ENCODE measurements at regions not wholly inside any gene's neighbourhood (a gene's known extent, or its start where the extent isn't known, plus 50 kb on each side); places are given as distances from the start of the nearest gene placed in this dataset.

DNA sequence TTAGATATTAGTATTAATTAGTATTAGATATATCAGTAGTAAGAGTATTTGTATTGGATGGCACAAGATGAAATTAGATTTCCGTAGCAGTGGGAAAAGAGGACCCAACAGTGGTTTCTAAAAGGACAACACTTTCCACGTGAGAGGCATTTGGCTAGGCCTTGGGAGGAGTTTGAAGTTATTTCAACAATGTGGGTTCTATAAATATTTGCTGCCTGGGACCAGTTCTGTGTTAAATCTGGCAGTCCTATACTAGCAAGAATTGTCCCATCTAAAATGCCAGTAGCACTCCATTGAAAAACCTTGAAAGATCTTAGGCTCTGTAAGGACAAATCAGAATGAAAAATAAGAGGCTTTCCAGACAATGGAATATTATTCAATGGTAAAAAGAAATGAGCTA is 347.1 kb upstream of the DNAJC19 start:
- TF ChIP-seq EZH2phosphoT487 (IDR thresholded peaks at IDR 0.05; ENCODE audit: insufficient read depth, low read depth): no peak
- no peak for TF ChIP-seq EZH2 (IDR thresholded peaks at IDR 0.05; ENCODE audit: insufficient read depth, poor library complexity, severe bottlenecking)
- no peaks in the 10 kb centered on the region for H3F3A ChIP-seq (ENCODE audit: insufficient read depth)
- no peak overlapping the region for H3K9ac ChIP-seq
- no peaks in the 10 kb centered on the region for H3K4me1 ChIP-seq (ENCODE audit: insufficient read depth)
- no peaks in the 10 kb centered on the region for H3K79me2 ChIP-seq (ENCODE audit: insufficient read depth)
- 20 to 29% methylated on average over 2 of the region's 2 CpGs for WGBS, 2 experiments (ENCODE audit: low coverage in 1 of 2, low lambda C conversion rate in 2 of 2, missing lambda C conversion rate in 2 of 2)
- H3K27me3 ChIP-seq (replicated peaks; ENCODE audit: insufficient read depth): no peaks in the 10 kb centered on the region
- H4K20me1 ChIP-seq (ENCODE audit: insufficient read depth): no peaks in the 10 kb centered on the region
- H3K4me3 ChIP-seq: no peak overlapping the region
- no peak overlapping the region for H2AFZ ChIP-seq
- no peak overlapping the region for H3K27ac ChIP-seq
- no peak for DNase-seq
- no peaks in the 10 kb centered on the region for H3K36me3 ChIP-seq (ENCODE audit: low read depth)
- H3K9me2 ChIP-seq (ENCODE audit: insufficient read depth): no peaks in the 10 kb centered on the region
- H3K9me3 ChIP-seq (ENCODE audit: low read depth): no peaks in the 10 kb centered on the region
- in situ Hi-C loops (cut with MboI): no loop called here
- no peak overlapping the region for H3K4me2 ChIP-seq (ENCODE audit: unreplicated experiment)

- Histone ChIP-seq H3K36me3 (ENCODE audit: low read depth) (no peaks in the 10 kb centered on the region), H3K9me3 (ENCODE audit: low read depth) (no peaks in the 10 kb centered on the region), H3K79me2 (ENCODE audit: insufficient read depth) (no peaks in the 10 kb centered on the region), H3K4me2 (ENCODE audit: unreplicated experiment) (no peak overlapping the region), H3K9me2 (ENCODE audit: insufficient read depth) (no peaks in the 10 kb centered on the region), H4K20me1 (ENCODE audit: insufficient read depth) (no peaks in the 10 kb centered on the region), H3K9ac (no peak overlapping the region), H2AFZ (no peak overlapping the region), H3F3A (ENCODE audit: insufficient read depth) (no peaks in the 10 kb centered on the region), H3K4me3 (no peak overlapping the region), H3K27me3 (replicated peaks; ENCODE audit: insufficient read depth) (no peaks in the 10 kb centered on the region), H3K27ac (no peak overlapping the region), H3K4me1 (ENCODE audit: insufficient read depth) (no peaks in the 10 kb centered on the region)
- no peak for TF ChIP-seq EZH2 (IDR thresholded peaks at IDR 0.05; ENCODE audit: insufficient read depth, poor library complexity, severe bottlenecking)
- no peak for TF ChIP-seq EZH2phosphoT487 (IDR thresholded peaks at IDR 0.05; ENCODE audit: insufficient read depth, low read depth)
- no peak for DNase-seq
- in situ Hi-C loops (cut with MboI): no loop called here
These were observed 343.9 kb upstream of the DNAJC19 start for GRCh38 chr3:181333394-181333793.

DNA sequence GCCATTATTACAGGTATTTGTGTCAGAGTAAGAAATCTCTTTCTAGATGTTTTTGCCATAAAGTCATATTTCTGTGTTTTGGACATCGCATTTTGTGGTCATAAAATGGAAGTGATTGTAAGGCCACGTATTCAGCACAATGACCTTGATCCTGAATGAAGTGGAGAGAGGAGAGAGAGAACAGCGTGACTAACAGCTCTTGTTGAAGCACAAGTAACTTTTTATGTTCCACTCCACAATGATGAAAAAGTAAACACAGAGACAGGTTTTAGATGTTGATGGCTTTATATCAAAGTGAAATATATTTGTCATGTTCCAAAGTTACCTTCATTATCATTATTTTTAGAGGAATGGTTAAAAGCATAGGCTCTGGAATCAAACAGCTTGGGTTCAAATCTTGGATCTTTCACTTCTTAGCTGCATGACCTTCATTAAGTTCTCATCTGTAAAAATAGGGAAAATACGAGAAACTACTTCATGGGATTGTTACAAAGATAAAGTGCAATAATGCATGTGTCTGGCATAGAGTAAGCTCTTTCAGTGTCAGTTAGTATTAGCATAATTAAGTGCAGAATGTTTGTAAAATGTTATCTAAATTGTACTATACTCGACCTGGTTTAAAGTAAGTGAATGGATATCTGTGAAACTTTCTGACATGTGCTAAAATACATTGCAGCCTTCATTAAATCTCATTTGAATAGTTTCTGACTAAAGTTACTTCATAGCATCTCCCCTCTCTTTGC is 341.5 kb upstream of the DNAJC19 start:
- in situ Hi-C loops (cut with MboI): no loop called here
- Histone ChIP-seq H3K4me3 (no peak overlapping the region), H3K4me1 (ENCODE audit: insufficient read depth) (no peaks in the 10 kb centered on the region), H2AFZ (no peak overlapping the region), H3K27ac (no peak overlapping the region), H3K9me2 (ENCODE audit: insufficient read depth) (no peaks in the 10 kb centered on the region), H3K79me2 (ENCODE audit: insufficient read depth) (no peaks in the 10 kb centered on the region), H4K20me1 (ENCODE audit: insufficient read depth) (no peaks in the 10 kb centered on the region), H3K27me3 (replicated peaks; ENCODE audit: insufficient read depth) (no peaks in the 10 kb centered on the region), H3F3A (ENCODE audit: insufficient read depth) (no peaks in the 10 kb centered on the region), H3K4me2 (ENCODE audit: unreplicated experiment) (no peak overlapping the region), H3K9ac (no peak overlapping the region), H3K36me3 (ENCODE audit: low read depth) (no peaks in the 10 kb centered on the region), H3K9me3 (ENCODE audit: low read depth) (no peaks in the 10 kb centered on the region)
- TF ChIP-seq EZH2phosphoT487 (IDR thresholded peaks at IDR 0.05; ENCODE audit: insufficient read depth, low read depth) (no peak), EZH2 (IDR thresholded peaks at IDR 0.05; ENCODE audit: insufficient read depth, poor library complexity, severe bottlenecking) (no peak)
- WGBS, 2 experiments (ENCODE audit: low coverage in 1 of 2, low lambda C conversion rate in 2 of 2, missing lambda C conversion rate in 2 of 2): 18% methylated on average over 5 of the region's 5 CpGs
- no peak for DNase-seq

- Histone ChIP-seq H3K79me2 (ENCODE audit: insufficient read depth) (no peaks in the 10 kb centered on the region), H3K36me3 (ENCODE audit: low read depth) (no peaks in the 10 kb centered on the region), H3K9me3 (ENCODE audit: low read depth) (no peaks in the 10 kb centered on the region), H3K9me2 (ENCODE audit: insufficient read depth) (no peaks in the 10 kb centered on the region), H3K27ac (no peak overlapping the region), H3K4me1 (ENCODE audit: insufficient read depth) (no peaks in the 10 kb centered on the region), H2AFZ (no peak overlapping the region), H3K4me3 (no peak overlapping the region), H4K20me1 (ENCODE audit: insufficient read depth) (no peaks in the 10 kb centered on the region), H3F3A (ENCODE audit: insufficient read depth) (no peaks in the 10 kb centered on the region), H3K4me2 (ENCODE audit: unreplicated experiment) (no peak overlapping the region), H3K9ac (no peak overlapping the region), H3K27me3 (replicated peaks; ENCODE audit: insufficient read depth) (no peaks in the 10 kb centered on the region)
- WGBS, 2 experiments (ENCODE audit: low coverage in 1 of 2, low lambda C conversion rate in 2 of 2, missing lambda C conversion rate in 2 of 2): 36 to 37% methylated on average over 3 of the region's 3 CpGs
- in situ Hi-C loops (cut with MboI): no loop called here
- TF ChIP-seq EZH2phosphoT487 (IDR thresholded peaks at IDR 0.05; ENCODE audit: insufficient read depth, low read depth) (no peak), EZH2 (IDR thresholded peaks at IDR 0.05; ENCODE audit: insufficient read depth, poor library complexity, severe bottlenecking) (no peak)
- no peak for DNase-seq
These were observed 340.7 kb upstream of the DNAJC19 start for GRCh38 chr3:181330257-181330656.

- no peak for DNase-seq
- TF ChIP-seq EZH2 (IDR thresholded peaks at IDR 0.05; ENCODE audit: insufficient read depth, poor library complexity, severe bottlenecking): no peak
- no peak for TF ChIP-seq EZH2phosphoT487 (IDR thresholded peaks at IDR 0.05; ENCODE audit: insufficient read depth, low read depth)
- 4 to 7% methylated on average over 2 of the region's 2 CpGs for WGBS, 2 experiments (ENCODE audit: low coverage in 1 of 2, low lambda C conversion rate in 2 of 2, missing lambda C conversion rate in 2 of 2)
These were observed 339.5 kb upstream of the DNAJC19 start for GRCh38 chr3:181329024-181329423.

More at GRCh38 chr3:181329024-181329423, 339.5 kb upstream of the DNAJC19 start:
- no peak overlapping the region for H3K9ac ChIP-seq
- H3K9me3 ChIP-seq (ENCODE audit: low read depth): no peaks in the 10 kb centered on the region
- H3K4me3 ChIP-seq: no peak overlapping the region
- in situ Hi-C loops (cut with MboI): no loop called here
- no peak overlapping the region for H3K27ac ChIP-seq
- no peaks in the 10 kb centered on the region for H3K79me2 ChIP-seq (ENCODE audit: insufficient read depth)
- H3F3A ChIP-seq (ENCODE audit: insufficient read depth): no peaks in the 10 kb centered on the region
- H2AFZ ChIP-seq: no peak overlapping the region
- H3K4me2 ChIP-seq (ENCODE audit: unreplicated experiment): no peak overlapping the region
- no peaks in the 10 kb centered on the region for H3K9me2 ChIP-seq (ENCODE audit: insufficient read depth)
- no peaks in the 10 kb centered on the region for H3K4me1 ChIP-seq (ENCODE audit: insufficient read depth)
- no peaks in the 10 kb centered on the region for H4K20me1 ChIP-seq (ENCODE audit: insufficient read depth)
- no peaks in the 10 kb centered on the region for H3K36me3 ChIP-seq (ENCODE audit: low read depth)
- no peaks in the 10 kb centered on the region for H3K27me3 ChIP-seq (replicated peaks; ENCODE audit: insufficient read depth)
